ENCODE measurements at regions not wholly inside any gene's neighbourhood (a gene's known extent, or its start where the extent isn't known, plus 50 kb on each side); places are given as distances from the start of the nearest gene placed in this dataset.

DNA sequence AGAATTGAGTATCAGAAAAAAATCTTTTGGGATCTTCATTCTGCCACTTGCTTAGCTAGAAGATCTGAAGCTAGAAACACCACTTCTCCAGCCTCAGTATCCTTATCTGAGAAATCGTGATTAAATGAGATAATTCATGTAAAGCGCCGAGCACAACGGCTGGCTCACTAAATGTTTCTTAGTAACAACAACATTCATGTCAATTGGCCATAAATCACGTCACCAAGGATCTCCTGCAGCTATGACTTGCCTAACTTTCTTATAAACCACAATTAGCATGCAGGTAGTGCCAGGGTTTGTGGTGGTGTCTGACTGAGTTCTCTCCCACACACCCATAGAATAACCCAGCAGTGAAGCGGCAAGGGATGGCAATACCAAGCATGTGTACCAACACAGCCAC is 501.3 kb downstream of the EFNB2 start:
- no peaks in the 10 kb centered on the region for H3K27me3 ChIP-seq (ENCODE audit: insufficient read depth, low read length)
- no peaks in the 10 kb centered on the region for H3K9me3 ChIP-seq (ENCODE audit: control insufficient read depth in 1 of 2, insufficient read depth in 1 of 2, low read depth in 1 of 2, low read length in 2 of 2)
- ChIA-PET RAD21 (ENCODE audit: low non-redundant PET in 1 of 2, low total read pairs in 2 of 2, uncharacterized antibody in 2 of 2, unreplicated experiment in 2 of 2) (no interaction called here), POLR2A (no interaction called here), CTCF (no interaction called here)
- H3K79me2 ChIP-seq (ENCODE audit: insufficient read depth, low read length), result no peaks in the 10 kb centered on the region
- peaks cover 13 to 37% of the 10 kb centered on the region in 2 experiments; a peak in 3 of 4 replicates for H3K4me1 ChIP-seq (ENCODE audit: control insufficient read depth in 1 of 2, insufficient read depth in 2 of 2, low read length in 2 of 2)
- no peaks in the 10 kb centered on the region for H3K9me2 ChIP-seq (ENCODE audit: insufficient read depth)
- no peak for TF ChIP-seq EZH2phosphoT487 (IDR thresholded peaks at IDR 0.05; ENCODE audit: borderline replicate concordance)
- no peak for TF ChIP-seq FOSL1 (IDR thresholded peaks at IDR 0.05; ENCODE audit: low read depth)
- no peak for TF ChIP-seq ZNF274 (IDR thresholded peaks at IDR 0.05; ENCODE audit: low read depth, low read length)
- TF ChIP-seq, protein P1, sequence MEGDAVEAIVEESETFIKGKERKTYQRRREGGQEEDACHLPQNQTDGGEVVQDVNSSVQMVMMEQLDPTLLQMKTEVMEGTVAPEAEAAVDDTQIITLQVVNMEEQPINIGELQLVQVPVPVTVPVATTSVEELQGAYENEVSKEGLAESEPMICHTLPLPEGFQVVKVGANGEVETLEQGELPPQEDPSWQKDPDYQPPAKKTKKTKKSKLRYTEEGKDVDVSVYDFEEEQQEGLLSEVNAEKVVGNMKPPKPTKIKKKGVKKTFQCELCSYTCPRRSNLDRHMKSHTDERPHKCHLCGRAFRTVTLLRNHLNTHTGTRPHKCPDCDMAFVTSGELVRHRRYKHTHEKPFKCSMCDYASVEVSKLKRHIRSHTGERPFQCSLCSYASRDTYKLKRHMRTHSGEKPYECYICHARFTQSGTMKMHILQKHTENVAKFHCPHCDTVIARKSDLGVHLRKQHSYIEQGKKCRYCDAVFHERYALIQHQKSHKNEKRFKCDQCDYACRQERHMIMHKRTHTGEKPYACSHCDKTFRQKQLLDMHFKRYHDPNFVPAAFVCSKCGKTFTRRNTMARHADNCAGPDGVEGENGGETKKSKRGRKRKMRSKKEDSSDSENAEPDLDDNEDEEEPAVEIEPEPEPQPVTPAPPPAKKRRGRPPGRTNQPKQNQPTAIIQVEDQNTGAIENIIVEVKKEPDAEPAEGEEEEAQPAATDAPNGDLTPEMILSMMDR (IDR thresholded peaks at IDR 0.05 in 2 of 3, conservative IDR thresholded peaks at IDR 0.05 in 1 of 3; ENCODE audit: borderline replicate concordance in 1 of 3, insufficient read depth in 1 of 3, low read depth in 2 of 3, low read length in 2 of 3), result no peak
- TF ChIP-seq, protein P2, sequence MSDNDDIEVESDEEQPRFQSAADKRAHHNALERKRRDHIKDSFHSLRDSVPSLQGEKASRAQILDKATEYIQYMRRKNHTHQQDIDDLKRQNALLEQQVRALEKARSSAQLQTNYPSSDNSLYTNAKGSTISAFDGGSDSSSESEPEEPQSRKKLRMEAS (IDR thresholded peaks at IDR 0.05), result no peak
- no peak for TF ChIP-seq EZH2 (IDR thresholded peaks at IDR 0.05)
- TF ChIP-seq YY1 (IDR thresholded peaks at IDR 0.05; ENCODE audit: extremely low read depth, insufficient replicate concordance, low read depth, low read length), result no peak
- no peak for TF ChIP-seq CBX3 (IDR thresholded peaks at IDR 0.05; ENCODE audit: low read depth)
- no peak for TF ChIP-seq POLR2AphosphoS5 (IDR thresholded peaks at IDR 0.05; ENCODE audit: low read depth, low read length)
- TF ChIP-seq POLR2A (IDR thresholded peaks at IDR 0.05; ENCODE audit: borderline replicate concordance, extremely low read depth, insufficient read depth, insufficient read length), result no peak
- TF ChIP-seq TCF7L2 (IDR thresholded peaks at IDR 0.05; ENCODE audit: borderline replicate concordance, extremely low read depth, insufficient read depth, insufficient read length), result no peak
- TF ChIP-seq ZFX (IDR thresholded peaks at IDR 0.05), result no peak
- TF ChIP-seq SRF (IDR thresholded peaks at IDR 0.05; ENCODE audit: low read depth), result no peak
- TF ChIP-seq SP1 (IDR thresholded peaks at IDR 0.05; ENCODE audit: low read depth), result no peak
- no peak for TF ChIP-seq CEBPB (IDR thresholded peaks at IDR 0.05; ENCODE audit: low read depth)
- TF ChIP-seq SIN3A (IDR thresholded peaks at IDR 0.05; ENCODE audit: low read depth), result no peak
- no peak for TF ChIP-seq ZBTB33 (IDR thresholded peaks at IDR 0.05; ENCODE audit: extremely low read depth, insufficient replicate concordance, low read length)
- intact Hi-C loops (cut with micrococcal nuclease), result loop anchor here (10.0 kb wide), 1 partner anchor 629 kb away; no protein-coding TSS in a partner anchor
- H3K27ac ChIP-seq (ENCODE audit: low read depth, low read length), result no peak overlapping the region
- no TSS peak for BruUV-seq (replicated peaks)
- ATAC-seq (no peak), DNase-seq (ENCODE audit: low read depth, low spot score) (no peak)
- no peaks in the 10 kb centered on the region for H3K36me3 ChIP-seq (ENCODE audit: control insufficient read depth in 1 of 2, insufficient read depth in 2 of 2, low read length in 2 of 2)
- H3K9ac ChIP-seq (ENCODE audit: low read length), result no peak overlapping the region
- H3K4me3 ChIP-seq (replicated peaks in 1 of 2; ENCODE audit: low read depth in 1 of 2, low read length in 2 of 2), result no peak overlapping the region
- no peak overlapping the region for H2AFZ ChIP-seq (ENCODE audit: low read depth, low read length, poor library complexity, severe bottlenecking)
- H3K4me2 ChIP-seq (ENCODE audit: low read length), result no peak overlapping the region
- H4K20me1 ChIP-seq (ENCODE audit: insufficient read depth), result no peaks in the 10 kb centered on the region

Data from HCT116 (cell line).